GM18868 (cell line): ENCODE measurements at regions not wholly inside any gene's neighbourhood (a gene's known extent, or its start where the extent isn't known, plus 50 kb on each side); places are given as distances from the start of the nearest gene placed in this dataset.
"Not testable (repeated sequence)": the region's sequence is repeated elsewhere in the genome, so short reads cannot be mapped to it uniquely, and the experiment has no call there.

Experiments
- ATAC-seq: cut with Tn5 transposase; IDR thresholded peaks from one replicate; pipeline ENCODE4 v1.9.1; 2021; ENCODE audit warnings: mild to moderate bottlenecking, moderate library complexity; ENCODE audit not compliant: unreplicated experiment

DNA sequence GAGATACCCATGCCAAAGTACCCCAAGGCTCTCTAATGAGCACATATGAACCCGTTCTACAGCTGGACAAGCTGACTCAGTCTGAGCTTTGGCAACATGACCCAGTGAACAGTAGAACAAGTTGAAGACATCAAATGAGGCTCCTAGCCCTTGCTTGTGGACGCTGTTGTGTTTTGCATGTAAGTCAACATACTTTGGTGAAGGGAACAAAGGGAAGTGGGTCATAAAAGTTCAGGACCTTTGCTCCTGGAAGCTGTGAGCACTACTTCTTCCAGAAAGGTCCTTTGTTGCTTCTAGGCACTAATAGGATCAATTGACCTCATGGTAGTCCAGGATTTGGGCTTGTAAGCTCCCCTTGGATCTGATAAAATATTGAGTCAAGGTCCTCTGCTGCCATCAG, 613.5 kb upstream of the TBX3 start:
- no peak for ATAC-seq

DNA sequence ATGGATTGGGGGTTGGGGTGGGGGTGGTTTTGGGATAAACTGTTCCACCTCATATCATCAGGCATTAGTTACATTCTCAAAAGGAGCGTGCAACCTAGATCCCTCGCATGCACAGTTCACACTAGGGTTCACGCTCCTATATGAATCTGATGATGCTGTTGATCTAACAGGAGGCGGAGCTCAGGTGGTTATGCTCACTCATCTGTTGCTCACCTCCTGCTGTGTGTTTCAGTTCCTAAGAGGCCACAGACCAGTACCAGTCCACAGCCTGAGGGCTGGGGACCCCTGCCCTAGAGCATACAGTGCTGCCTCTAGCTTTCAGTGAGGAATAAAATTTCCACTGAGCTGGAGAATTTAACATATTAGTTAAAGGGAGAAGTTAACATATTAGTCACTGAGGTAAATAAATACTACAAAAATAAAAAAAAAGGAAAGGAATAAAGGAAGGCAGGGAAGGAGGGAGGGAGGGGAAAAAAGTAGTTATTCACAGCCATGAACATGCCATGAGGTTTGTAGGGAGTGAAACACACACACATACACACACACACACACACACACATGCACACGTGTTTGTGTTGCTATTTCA, 612.7 kb upstream of the TBX3 start:
- ATAC-seq, result no peak

DNA sequence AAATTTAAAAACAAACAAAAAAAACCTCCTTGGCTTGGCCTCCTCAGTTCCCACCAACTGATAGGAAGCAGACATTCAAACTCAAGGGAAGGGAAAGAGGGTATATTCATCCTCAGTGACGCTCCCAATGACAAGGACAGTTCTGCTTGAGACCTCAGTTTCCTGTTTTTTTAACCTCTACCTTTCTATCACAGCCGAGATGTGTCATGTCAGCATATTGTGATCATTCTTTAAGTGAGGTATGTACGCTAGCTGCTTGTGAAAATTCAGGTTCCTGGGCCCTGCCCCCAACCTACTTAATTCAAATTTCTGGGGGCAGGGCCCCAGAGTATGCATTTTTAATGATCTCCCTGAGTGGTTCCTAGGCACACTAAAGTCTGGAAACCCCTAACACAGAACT, 611.9 kb upstream of the TBX3 start:
- ATAC-seq, result no peak

DNA sequence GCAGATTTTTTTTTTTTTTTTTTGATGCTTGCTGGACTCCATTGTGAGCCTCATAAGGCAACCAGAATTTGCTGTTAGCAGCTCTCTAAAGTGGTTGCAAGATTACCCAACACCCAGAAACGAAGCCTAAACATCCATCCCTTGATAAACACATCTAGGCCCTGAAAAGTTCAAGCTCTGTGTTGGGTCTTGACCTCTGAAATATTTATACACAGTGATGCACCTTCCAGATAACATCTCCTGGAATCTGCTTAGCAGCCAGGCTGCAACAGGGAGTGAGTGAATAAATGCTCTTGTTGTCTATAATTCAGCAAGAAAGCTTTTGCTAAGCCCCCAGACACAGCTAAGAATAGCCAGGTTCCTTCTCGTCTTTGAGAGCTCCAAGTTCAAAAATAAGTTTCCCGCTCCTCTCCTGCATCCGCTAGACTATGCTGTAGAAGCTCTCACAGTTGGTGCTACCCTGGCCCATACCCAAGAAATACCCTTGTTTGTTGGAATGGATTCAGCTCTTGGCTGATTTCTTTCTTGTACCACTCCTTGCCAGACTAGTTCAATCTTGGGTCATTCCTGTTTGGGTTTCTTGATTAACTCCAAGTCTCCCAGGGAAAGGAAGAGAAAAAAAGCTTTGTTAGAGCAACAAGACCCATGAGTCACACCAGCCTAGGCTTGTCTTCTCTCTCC, 610.6 kb upstream of the TBX3 start:
- ATAC-seq, result no peak

DNA sequence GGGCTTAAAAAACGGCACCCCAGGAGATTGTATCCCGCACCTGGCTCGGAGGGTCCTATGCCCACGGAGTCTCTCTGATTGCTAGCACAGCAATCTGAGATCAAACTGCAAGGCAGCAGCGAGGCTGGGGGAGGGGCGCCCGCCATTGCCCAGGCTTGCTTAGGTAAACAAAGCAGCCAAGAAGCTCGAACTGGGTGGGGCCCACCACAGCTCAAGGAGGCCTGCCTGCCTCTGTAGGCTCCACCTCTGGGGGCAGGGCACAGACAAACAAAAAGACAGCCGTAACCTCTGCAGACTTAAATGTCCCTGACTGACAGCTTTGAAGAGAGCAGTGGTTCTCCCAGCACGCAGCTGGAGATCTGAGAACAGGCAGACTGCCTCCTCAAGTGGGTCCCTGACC, 601.5 kb upstream of the TBX3 start:
- not testable (repeated sequence) for ATAC-seq

DNA sequence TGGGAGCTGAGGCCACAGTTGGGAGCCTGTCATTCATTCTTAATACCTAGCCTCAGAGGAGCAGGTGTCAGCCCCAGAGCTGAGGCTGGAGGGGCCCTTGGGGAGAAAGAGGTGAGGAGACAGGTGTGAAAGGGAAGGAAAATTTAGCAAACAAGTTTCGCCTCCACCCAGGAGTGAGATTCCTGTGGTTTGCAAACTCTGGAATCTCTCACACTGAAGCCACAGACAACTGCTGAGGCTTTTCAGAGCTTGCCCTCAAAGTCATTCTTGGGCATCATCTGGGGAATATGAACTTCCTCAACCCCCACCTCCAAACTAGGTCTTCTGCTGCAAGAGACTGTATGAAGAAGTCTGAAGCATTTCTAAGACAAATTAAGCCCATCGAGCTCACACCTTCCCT, 589.5 kb upstream of the TBX3 start:
- ATAC-seq, result no peak

DNA sequence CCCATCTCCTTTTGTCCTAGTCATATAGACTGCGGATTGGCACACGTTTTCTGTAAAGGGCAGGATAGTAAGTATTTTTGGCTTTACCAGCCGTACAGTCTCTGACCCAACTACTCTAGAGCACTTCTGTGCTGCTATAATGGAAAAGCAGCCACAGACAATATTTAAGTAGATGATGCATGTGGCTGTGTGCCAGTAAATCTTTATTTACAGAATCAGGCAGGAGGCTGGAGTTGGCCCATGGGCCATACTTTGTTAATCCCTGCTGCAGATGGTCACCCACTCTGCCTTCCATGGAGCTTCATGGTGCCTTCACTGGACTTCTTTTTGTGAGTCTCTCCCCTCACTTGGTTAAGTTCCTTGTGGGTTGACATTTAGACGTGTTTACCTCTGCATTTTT, 584.5 kb upstream of the TBX3 start:
- no peak for ATAC-seq

DNA sequence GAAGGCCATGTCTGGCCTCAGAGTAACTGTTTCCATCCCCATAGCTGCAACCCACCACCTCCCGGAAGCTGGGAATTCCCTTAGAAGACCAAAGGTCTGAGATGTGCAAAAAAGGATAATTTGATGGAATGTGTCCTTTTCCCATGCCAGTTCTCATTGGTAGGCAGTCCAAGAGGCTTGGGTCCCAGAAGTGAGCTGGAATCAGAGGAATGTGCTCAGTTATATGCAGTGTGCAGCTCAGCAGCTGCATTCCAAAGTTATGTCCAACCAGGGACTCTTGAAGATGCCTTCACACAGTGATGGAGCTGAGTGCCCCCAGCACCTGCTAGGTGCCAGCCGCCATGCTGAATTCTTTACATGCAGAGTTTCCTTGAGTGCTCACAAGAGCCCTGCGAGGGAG, 583.9 kb upstream of the TBX3 start:
- ATAC-seq, result no peak

DNA sequence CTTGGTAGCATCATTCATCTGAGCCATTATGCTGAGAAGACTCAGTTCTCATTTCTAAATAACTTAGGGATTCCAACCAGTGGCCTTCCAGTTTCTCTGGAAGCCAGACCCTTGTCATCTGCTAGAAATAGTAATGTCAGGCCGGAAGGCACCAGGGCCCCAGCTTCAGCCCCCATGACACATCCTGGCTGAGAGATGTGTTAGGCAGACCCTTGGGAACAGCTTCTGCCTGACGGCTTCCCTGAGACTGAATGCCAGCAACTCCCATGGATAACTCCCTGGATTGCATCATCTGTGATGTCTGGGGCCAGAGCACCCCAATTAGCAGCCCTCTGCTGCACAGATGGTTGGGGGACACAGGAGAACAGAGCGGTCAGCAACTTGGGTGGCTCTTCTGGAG, 583.5 kb upstream of the TBX3 start:
- no peak for ATAC-seq

DNA sequence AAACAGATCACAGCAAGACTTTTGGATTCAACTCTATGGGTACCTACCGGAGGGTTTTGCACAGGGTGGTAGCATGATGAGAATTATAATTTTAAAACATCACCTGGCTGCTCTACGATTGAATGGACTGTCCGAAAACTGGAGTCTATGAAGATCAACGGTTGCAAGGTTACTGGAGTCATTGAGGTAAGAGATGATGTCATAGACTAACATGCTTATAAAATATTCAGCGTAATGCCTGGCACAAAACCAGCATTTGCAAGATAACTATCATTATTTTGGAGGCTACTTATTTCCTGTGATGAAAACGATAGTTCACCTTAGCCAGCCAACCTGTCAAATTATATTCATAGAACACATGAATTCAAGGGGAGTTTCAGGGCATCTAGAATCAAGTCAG, 580.6 kb upstream of the TBX3 start:
- no peak for ATAC-seq

DNA sequence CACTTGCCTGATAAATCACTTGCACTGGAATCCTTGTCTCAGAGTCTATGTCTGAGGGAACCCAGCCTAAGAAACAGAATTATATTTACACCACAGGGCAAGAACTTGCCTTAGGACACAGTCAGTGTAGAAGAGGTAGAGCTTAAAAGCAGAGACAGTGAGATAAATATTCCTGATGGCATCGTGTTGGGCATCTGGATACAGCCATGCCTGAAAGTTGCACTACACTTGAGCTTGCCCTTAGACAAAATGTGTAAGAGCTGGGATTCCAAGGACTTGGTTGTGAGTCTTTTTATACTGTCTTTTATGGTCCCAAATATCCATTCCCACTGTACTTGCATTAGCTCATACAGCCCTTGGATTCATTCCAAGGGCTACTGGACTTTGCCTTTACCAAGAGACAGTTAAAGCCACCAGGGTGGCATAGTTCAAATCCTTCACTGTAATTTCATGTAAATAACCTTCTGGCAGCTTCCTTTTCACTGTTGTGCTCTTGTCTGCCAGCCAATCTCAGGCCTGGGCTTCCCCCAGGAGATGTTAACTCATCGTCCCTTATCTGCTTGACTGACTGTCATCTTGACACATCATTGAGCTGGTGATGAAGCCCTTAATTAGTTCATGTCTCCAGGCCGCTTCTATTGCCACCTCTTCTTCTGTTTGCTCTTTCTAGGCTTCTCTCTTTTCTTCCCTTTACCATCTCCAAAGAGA, 577.9 kb upstream of the TBX3 start:
- no peak for ATAC-seq

DNA sequence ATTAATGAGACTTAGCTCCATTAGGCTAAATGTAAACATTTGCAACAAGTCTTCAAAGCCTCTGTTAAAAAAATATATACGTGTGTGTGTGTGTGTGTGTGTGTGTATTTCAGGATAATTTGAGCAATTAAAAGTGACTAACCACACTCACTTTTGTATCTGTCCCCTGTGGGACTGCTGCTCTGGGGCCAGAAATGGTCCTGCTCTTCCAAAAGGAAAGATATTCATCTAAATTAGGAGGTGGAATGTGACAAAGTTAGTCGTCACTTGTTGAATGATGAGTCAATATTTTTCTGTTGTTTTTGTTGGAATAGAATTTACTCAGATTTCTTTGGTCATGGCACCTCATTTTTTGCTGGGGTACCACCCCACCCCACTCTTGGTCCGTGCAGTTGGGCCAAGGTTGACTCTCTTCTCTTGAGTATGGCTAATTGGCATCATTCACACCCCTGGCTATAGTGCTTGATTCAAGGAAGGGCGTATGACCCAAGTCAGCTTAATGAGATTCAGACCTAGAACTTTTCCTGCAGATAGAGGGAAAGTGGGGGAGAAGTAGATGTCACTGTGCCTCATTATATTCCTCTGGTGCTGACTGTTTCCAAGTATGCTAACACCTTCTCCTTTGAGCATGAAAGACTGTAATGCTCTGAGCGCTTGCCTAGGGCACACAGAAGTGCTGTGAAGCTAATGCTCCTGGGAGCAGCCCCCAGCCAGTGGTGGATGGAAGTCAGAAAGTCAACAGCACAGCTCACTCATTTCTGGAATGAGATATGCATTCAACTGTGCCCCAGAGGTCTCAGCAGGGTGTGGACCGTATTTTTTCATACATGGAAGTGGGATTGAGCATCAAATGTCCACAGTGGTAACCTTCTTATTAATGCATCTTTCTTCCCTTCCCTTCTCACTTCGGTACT, 577.0 kb upstream of the TBX3 start:
- ATAC-seq, result no peak

DNA sequence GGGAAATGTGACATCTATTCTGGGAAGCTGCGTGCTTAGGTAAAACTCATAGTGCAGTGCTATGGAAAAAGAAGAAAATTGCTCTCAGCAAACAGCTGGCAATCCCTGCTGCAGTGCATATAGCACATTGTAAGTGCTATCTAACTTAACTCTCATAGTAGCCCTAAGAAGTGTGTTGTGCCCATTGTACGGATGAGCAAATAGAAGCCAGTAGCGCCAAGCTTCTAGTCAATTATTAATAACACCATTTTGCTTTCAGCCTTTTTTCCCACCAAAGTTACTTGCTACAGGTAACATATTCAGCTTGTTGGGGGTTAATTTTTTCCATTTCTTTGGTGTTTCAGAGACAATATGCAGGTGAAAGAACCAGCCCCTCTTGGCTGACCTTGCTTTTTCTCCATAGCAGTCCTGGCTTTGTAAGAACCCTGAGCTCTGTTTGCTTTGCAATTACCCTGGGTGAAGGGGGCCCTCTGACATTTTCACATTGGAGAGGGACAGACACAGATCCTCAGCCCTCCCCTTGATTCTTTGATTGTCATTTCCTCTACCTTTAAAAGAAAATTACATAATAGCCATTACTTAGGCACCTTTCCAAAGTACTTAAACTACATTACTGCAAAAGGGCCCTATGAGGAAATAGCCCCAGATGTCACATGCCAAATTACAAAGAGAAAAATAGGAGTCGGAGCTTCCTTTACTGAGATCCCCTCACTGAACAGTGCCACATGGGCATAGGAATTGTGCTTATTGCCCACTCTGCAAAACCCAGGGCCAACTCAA, 576.2 kb upstream of the TBX3 start:
- no peak for ATAC-seq

DNA sequence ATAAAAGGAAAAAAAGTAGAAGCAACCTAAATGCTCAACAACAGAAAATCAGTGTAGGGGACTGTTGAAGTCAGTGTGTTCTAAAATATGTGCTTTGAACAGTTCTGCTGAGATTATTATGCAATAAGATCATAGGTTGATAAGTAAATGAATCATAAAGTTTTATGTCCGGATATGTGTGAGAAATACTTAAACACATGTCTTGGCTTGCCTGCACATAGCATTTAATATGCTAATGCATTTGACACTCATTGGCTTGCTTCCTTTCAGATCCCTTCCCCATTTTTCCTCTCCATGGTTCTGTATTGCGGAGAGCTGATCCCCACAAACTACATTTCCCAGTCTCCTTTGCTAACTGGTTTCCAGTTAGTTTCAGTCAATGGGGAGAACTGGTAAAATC, 573.8 kb upstream of the TBX3 start:
- ATAC-seq, result no peak

DNA sequence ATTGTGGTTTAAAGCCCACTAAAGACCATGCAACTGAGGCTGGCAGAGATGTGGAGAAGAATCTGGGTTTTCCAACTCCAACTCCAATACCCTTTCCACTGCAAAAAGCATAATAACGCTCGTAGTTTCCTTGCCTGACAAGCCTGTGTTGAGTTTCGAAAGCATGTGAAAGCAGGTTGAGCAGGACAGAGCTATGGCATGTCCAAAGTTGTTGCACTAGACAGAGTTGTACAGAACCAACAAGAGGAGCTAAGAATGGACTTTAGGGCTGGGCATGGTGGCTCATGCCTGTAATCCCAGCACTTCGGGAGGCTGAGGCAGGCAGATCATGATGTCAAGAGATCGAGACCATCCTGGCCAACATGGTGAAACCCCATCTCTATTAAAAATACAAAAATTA, 572.0 kb upstream of the TBX3 start:
- no peak for ATAC-seq

DNA sequence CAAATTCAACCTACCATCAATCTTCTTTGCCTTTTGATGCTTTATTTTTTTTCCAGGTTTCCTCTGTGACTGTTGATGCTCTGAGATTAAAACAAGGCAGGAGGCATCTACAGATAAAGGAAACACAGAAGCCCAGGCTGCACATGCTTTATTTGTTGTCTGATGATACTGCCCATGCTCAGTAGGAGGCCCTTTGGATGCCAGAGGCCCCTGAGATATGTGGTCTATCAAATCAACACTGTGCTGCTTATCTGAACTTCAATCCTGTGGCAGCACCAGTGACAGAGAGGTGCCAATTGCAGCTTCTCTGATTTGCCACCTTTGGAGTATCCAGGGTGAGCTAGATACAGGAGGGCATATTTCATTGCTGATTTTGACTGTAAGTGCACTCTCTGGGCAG, 571.3 kb upstream of the TBX3 start:
- ATAC-seq, result no peak

DNA sequence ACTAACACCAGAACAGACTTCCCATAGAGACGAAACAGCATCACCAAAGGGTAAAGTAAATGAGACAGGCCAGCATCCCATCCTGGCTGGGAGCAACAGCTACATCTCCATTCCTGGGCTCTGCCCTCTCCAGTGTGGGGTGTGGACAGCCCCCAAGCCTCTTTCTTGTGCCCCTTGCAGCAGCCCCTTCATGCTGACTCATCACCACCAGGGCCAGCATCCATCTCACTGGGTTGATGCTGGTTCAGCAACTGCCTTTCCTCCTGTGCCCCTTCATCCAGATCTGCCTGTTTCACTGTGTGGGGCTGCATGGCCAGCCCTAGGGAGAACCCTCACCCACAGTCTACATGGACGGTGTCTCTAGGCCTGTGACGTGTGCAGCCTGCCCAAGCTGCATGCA, 569.1 kb upstream of the TBX3 start:
- ATAC-seq, result no peak

DNA sequence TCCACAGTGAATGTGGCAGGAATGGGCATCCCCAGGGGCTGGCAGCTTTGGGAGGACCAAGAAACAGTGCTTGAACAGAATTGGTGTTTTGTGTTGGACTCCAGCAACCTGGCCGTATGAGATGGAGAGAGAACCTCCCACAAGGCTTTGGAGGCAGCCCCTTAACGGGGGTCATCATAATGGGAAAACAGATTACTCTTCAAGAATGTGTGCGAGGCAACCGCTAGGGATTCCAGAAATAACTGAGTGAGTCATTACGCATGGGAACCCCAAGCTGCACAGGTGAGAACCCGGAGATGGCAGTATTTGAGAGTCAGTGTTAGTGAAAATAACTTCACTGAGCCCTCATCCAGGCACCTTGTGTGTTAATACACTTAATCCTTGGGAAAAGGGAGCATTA, 567.8 kb upstream of the TBX3 start:
- no peak for ATAC-seq

DNA sequence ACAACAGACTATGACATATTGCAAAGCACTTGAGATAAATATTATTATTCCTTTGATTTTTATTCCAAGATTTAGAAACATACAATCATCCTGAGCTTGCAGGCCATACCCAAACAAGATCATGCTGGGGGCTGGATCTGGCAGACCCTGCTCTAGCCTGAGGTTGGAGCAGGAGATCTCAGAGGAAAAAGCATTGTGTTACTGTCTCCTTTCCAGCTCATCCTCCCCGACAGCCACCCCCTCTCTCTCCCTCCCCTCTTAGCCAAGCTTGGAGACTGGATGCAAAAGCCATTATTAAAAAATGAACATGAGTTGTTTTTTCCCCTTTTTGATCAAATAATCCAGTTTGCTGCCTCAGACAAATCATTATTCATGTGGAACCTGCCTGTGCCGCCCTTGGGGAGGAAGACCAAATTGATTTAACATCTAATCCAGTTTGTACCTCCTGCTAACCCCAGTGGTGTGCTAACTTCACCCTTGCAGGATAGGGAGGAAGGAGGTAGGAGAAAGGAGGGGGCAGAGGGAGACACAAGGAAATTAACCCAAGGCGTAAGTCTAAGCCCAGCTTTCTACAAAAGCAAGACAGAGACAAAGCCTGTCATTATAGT, 565.8 kb upstream of the TBX3 start:
- ATAC-seq, result no peak

DNA sequence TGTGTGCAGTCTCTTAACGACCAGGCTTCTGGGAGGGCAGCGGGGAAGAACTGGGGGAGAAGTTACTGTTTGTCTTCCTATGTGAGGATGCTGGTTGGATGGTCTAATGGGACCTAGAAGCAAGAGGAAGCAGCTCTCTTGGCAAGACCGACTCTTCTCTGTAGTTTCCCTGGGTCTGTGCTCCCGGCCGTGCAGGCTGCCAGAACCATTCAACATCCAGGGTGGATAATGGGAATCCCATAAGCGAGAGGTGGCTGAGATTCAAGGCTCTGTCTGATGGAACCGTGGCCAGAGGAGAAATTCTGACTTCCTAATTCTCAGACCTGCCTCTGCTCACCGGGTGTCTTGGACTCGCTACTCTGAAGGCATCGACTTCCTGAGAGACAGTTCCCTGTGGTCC, 561.0 kb upstream of the TBX3 start:
- no peak for ATAC-seq
